Activated T-helper 2 cell treated with anti-CD3 and anti-CD28 coated beads, Interferon-gamma antibody, Interleukin-2, Interleukin-4, amounts not matched to agents 10 μg/mL and 5 μg/mL and 100 μg/mL, durations not matched to agents 14 hours and 24 hours and 36 hours (primary cell): ENCODE measurements at regions not wholly inside any gene's neighbourhood (a gene's known extent, or its start where the extent isn't known, plus 50 kb on each side); places are given as distances from the start of the nearest gene placed in this dataset.

Experiments used
- DNase-seq: peaks from one replicate; pipeline ENCODE4 v3.0.0; 2021; ENCODE audit warnings: low spot score
- H3K27ac Mint-ChIP-seq: one replicate; pipeline ENCODE4 v1.8.0; 2021; ENCODE audit warnings: mixed read lengths
- H3K27me3 Mint-ChIP-seq: one replicate; pipeline ENCODE4 v1.8.0; 2021; ENCODE audit warnings: low read depth, mixed read lengths
- H3K36me3 Mint-ChIP-seq: one replicate; pipeline ENCODE4 v1.8.0; 2021; ENCODE audit warnings: low read depth, mixed read lengths
- H3K4me1 Mint-ChIP-seq: one replicate; pipeline ENCODE4 v1.8.0; 2021; ENCODE audit warnings: low read depth, mixed read lengths
- H3K4me3 Mint-ChIP-seq: one replicate; pipeline ENCODE4 v1.8.0; 2021; ENCODE audit warnings: low read depth, mild to moderate bottlenecking, moderate library complexity, mixed read lengths
- H3K9me3 Mint-ChIP-seq: one replicate; pipeline ENCODE4 v1.8.0; 2021; ENCODE audit warnings: mixed read lengths
- intact Hi-C: fragments of 100-400 bp; cut with micrococcal nuclease; formaldehyde crosslinking; loops from one replicate; pipeline ENCODE4 v1.15.1; 2023

DNA sequence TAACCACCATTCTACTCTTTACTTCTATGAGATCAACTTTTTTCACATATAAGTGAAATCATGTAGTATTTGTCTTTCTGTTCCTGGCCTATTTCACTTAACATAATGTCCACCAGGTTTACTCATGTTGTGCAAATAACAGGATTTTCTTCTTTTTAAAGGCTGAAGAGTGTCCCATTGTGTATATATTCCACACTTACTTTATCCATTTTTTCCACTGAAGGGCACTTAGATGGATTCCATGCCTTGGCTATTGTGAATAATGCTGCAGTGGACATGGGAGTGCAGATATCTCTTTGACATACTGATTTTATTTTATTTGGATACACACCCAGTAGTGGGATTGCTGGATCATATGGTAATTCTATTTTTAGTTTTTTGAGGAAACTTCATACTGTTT is 181.1 kb upstream of the HMGA2 start:
- no peak overlapping the region for H3K27ac Mint-ChIP-seq
- H3K4me1 Mint-ChIP-seq: no peaks in the 10 kb centered on the region
- H3K9me3 Mint-ChIP-seq: no peaks in the 10 kb centered on the region
- H3K36me3 Mint-ChIP-seq: no peaks in the 10 kb centered on the region
- no peak overlapping the region for H3K4me3 Mint-ChIP-seq
- no peak for DNase-seq
- H3K27me3 Mint-ChIP-seq: peaks cover 3% of the 10 kb centered on the region
- intact Hi-C loops: no loop called here

DNA sequence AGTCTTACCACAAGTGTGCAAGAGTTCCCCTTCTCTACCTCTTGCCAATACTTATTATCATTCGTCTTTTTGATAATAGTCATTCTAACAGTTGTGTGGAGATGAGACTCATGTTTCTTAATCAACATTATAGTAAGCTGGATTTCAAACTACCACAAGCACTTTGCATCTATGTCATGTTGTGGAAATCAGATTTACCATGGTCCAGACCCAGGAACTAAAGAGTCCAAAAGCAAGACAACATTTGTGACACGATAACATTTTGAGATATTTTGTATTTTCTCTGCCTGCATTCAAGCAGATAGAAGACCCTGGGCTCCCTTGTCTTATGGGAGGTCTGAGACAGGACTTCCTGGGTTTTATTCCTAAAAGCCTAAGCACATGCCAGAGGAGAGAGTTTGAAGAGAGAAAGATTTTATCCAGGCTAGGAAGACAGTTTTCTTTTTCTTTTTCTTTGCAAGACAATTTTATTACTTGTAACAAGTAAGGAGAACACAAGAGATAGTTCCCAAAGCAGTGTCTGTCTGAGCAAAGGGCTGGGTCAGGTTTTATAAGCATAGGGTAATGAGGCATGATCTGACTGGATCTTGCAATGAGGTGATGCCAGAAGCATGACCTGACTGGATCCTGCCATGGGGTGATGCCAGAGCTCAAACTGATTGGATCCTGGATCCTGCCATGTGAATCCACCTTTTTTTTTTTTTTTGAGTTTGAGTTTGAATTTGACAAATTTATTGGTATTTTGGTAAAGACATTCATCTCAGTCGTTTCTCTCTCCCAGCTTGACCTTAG is 180.5 kb upstream of the HMGA2 start:
- intact Hi-C loops: no loop called here
- no peaks in the 10 kb centered on the region for H3K4me1 Mint-ChIP-seq
- no peaks in the 10 kb centered on the region for H3K36me3 Mint-ChIP-seq
- no peak overlapping the region for H3K4me3 Mint-ChIP-seq
- H3K9me3 Mint-ChIP-seq: no peaks in the 10 kb centered on the region
- DNase-seq: no peak
- H3K27ac Mint-ChIP-seq: no peak overlapping the region
- peaks cover 3% of the 10 kb centered on the region for H3K27me3 Mint-ChIP-seq

DNA sequence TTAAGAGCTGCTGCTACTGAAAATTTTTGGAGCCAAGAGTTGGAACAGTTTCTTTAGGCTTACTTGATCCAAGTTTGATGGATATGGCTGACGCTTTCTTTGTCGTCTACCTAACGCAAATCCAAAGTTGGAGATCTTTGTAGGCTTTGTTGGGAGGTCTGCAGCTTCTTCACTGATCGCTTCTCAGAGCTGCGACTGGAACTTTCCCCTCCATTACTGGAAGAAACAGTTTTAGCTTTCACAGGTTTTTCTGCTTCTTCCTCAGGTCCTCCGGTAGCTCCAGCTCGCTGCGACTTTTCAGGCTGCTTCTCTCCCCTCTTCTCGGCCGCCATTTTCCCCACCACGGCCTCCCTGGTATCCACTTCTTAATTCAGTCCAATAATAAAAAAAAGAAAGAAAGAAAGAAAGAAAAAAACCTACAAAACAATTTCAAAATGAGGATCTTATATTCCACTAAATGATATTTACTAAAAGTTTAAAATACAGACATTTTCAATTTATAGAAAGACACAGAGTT is 178.1 kb upstream of the HMGA2 start:
- DNase-seq: no peak
- H3K4me1 Mint-ChIP-seq: no peaks in the 10 kb centered on the region
- H3K9me3 Mint-ChIP-seq: no peaks in the 10 kb centered on the region
- H3K27me3 Mint-ChIP-seq: peaks cover 4% of the 10 kb centered on the region
- H3K36me3 Mint-ChIP-seq: no peaks in the 10 kb centered on the region
- H3K4me3 Mint-ChIP-seq: no peak overlapping the region
- H3K27ac Mint-ChIP-seq: no peak overlapping the region
- intact Hi-C loops: no loop called here

DNA sequence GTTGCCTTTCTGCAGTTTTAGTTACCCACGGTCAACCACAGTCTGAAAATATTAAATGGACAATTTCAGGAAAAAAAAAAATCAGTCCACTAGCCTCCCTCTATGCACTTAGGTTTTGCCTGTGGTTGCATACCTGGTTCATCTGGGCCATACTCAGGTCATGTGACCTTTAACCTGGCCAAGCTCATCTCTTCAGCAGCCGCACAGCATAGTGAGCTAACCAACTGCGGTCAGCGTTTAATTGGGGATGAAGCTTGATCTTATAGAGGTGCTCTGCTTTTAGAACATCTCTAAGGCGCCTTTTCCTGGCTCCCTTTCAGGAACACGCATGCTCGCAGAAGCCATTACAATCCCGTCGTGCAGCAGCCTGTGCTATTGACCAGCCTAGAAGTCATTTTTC is 177.2 kb upstream of the HMGA2 start:
- no peaks in the 10 kb centered on the region for H3K4me1 Mint-ChIP-seq
- no peak for DNase-seq
- peaks cover 4% of the 10 kb centered on the region for H3K27me3 Mint-ChIP-seq
- H3K27ac Mint-ChIP-seq: no peak overlapping the region
- no peaks in the 10 kb centered on the region for H3K36me3 Mint-ChIP-seq
- H3K4me3 Mint-ChIP-seq: no peak overlapping the region
- H3K9me3 Mint-ChIP-seq: no peaks in the 10 kb centered on the region
- intact Hi-C loops: no loop called here

DNA sequence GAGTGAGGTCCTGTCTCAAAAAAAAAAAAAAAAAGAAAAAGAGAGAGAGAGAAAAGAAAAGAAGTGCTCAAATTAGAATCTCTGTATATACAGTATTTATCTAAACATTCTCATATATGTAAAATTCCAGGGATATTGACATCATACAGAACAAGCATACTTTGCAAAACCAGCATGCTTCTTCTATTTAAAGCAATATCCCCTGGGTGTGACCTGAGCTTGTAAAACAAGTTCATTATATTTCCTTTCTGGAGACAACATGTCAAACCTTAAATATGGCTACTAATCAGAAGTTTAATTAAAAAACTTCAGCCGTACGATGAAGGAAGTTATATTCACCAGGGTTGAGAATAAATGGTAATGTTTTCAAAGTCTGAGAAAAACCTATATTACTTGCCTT is 175.8 kb upstream of the HMGA2 start:
- peaks cover 8% of the 10 kb centered on the region for H3K27me3 Mint-ChIP-seq
- no peak for DNase-seq
- H3K9me3 Mint-ChIP-seq: no peaks in the 10 kb centered on the region

DNA sequence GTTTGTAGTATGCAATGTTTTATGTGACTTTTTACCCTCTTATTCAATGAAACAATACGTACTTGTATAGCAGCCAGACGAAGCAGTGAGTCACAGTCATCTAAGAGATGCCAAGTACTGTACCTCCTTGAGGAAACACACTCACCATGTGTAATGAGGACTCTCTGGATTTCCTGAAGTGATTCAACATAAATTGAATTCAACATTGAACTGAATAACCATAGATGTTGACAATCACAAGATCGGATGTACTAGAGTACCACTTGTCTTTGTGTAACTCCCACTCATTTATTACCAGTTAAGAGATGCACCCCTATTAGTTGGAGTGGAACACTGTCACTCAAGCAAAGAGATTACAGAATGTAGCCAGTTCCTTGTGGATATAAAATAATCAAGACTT is 175.2 kb upstream of the HMGA2 start:
- Mint-ChIP-seq H3K27ac (no peak overlapping the region), H3K4me1 (no peaks in the 10 kb centered on the region), H3K27me3 (peaks cover 10% of the 10 kb centered on the region), H3K9me3 (no peaks in the 10 kb centered on the region), H3K4me3 (no peak overlapping the region), H3K36me3 (no peaks in the 10 kb centered on the region)
- intact Hi-C loops: no loop called here
- DNase-seq: no peak

More for the DNA sequence above, 175.8 kb upstream of the HMGA2 start:
- Mint-ChIP-seq H3K27ac (no peak overlapping the region), H3K4me1 (no peaks in the 10 kb centered on the region), H3K36me3 (no peaks in the 10 kb centered on the region), H3K4me3 (no peak overlapping the region)
- intact Hi-C loops: no loop called here

DNA sequence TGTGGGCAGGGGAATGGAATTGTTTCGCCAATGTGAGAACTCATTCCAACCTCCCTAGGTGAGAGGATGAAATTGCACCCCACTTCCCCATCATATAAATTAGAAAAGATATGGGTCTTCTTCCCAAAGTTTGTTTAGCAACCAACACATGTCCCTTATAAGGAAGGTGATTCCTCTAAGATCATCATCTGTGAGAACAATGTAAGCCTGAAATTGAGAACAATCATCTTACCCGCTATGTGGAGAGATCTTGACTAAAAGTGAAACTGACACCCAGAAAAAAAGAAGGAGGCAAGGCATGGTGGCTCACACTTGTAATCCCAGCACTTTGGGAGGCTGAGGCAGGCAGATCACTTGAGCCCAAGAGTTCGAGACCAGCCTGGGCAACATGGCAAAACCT is 173.2 kb upstream of the HMGA2 start:
- peaks cover 3% of the 10 kb centered on the region for H3K4me1 Mint-ChIP-seq

DNA sequence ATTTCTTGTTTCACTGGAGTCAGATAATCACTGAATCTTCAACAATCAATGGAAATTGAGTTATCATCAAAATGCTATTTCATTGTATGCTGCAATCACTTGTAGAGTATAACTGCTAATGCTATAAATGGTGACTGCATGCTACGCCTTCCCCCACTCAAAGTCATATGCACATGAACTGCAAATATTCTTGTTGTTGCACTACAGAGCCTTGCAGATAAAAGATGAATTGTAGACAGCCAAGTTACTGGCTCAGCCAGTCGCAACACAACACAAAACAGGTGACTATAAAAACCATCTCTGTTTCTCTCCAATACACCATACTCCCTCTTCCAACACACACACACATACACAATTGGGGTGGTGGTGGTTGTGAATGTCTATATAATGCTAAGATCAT is 171.0 kb upstream of the HMGA2 start:
- intact Hi-C loops: no loop called here
- Mint-ChIP-seq H3K9me3 (no peaks in the 10 kb centered on the region), H3K4me3 (no peak overlapping the region), H3K36me3 (no peaks in the 10 kb centered on the region), H3K27me3 (peaks cover 11% of the 10 kb centered on the region), H3K4me1 (peaks cover 15% of the 10 kb centered on the region), H3K27ac (no peak overlapping the region)
- DNase-seq: no peak

More for the DNA sequence above, 173.2 kb upstream of the HMGA2 start:
- H3K36me3 Mint-ChIP-seq: no peaks in the 10 kb centered on the region
- no peak overlapping the region for H3K4me3 Mint-ChIP-seq
- intact Hi-C loops: no loop called here
- no peak overlapping the region for H3K27ac Mint-ChIP-seq
- no peaks in the 10 kb centered on the region for H3K9me3 Mint-ChIP-seq
- no peak for DNase-seq
- peaks cover 8% of the 10 kb centered on the region for H3K27me3 Mint-ChIP-seq

DNA sequence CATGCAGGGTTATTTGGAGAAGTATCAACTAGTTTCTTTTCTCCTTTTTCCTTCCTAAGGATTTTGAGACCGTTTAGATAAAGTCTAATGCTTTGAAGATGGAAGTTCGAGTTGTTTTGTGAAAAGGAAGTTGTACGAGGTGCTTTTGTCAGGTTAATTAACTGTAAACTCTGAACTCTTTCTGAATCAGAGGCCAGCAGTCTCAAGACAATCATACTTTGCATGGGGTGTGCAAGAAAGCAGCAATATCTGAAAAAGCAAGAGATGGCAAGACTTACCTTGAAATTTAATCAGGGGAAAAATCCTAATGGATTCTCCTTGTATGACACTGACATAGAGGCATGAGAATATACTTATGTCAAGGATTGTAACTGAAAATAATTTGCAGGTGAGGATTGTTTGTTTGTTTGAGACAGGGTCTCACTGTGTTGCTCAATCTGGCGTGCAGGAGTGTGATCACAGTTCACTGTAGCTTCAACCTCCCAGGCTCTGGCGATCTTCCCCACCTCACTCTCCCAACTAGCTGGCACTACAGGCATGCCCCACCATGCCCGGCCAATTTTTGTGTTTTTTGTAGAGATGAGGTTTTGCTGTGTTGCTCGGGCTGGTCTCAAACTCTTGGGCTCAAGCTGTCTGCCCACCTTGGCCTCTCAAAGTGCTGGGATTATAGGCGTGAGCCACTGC is 170.2 kb upstream of the HMGA2 start:
- Mint-ChIP-seq H3K4me1 (peaks cover 15% of the 10 kb centered on the region), H3K27me3 (peaks cover 16% of the 10 kb centered on the region), H3K9me3 (no peaks in the 10 kb centered on the region), H3K4me3 (no peak overlapping the region), H3K27ac (no peak overlapping the region), H3K36me3 (no peaks in the 10 kb centered on the region)
- intact Hi-C loops: no loop called here
- no peak for DNase-seq

DNA sequence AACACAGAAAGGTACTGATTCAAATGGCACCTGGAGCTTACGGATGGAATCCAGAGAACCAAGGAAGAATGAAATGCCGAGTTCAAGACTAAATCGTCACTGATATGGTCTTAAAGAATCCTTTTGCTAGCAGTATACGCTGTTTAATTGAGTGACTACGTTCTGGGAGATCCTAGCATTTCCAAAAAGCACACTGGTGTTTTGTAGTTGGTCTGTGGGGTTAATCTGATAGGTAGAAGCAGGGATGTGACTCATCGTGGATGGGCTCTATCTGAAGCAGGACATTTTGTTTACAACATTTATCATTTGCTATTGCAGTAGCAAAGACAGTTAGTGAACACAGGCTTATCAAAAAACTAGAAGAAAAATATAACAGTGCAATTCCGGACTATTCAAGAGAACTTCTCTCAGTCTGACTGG is 169.2 kb upstream of the HMGA2 start:
- Mint-ChIP-seq H3K27ac (no peak overlapping the region), H3K9me3 (no peaks in the 10 kb centered on the region), H3K27me3 (peaks cover 22% of the 10 kb centered on the region), H3K4me1 (peaks cover 15% of the 10 kb centered on the region), H3K36me3 (no peaks in the 10 kb centered on the region), H3K4me3 (no peak overlapping the region)
- intact Hi-C loops: loop anchor here (5.0 kb wide), 2 partner anchors 87 to 778 kb away; no protein-coding TSS in a partner anchor
- DNase-seq: no peak

DNA sequence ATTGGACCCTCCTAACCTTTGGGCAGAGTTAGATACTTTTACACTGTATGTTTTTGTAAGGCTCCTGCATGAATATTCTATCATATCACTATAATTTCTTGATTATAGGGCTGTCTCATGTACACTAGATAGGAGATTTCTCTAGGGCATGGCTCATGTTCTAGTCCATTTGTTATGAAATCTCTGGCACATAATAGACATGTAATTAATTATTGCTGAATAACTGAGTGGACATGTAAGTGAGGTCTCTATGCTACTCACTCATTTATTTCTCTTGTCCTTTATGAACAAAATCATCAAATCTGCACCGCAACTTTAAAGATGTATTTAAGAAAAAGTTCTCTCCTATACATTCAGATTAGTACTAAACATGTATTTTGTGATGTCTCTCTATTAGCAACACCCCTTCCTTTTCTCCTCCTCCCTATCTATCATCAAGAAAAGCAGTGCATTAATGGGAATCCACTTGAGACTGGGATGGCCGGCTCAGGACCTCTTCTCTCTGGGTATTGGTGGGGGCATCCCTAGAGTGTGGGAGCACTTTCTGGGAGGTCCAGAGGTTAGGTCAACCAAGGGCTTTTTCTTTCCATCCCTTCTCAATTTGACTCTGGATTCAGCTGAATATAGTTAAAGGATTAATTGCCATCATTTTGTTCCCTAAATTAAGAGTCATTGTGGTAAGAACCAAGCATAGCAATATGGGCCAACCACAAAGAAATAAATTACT is 168.0 kb upstream of the HMGA2 start:
- Mint-ChIP-seq H3K27ac (peak overlapping the region; percentile 43), H3K27me3 (peaks cover 23% of the 10 kb centered on the region), H3K4me1 (peaks cover 15% of the 10 kb centered on the region), H3K4me3 (no peak overlapping the region), H3K36me3 (no peaks in the 10 kb centered on the region), H3K9me3 (no peaks in the 10 kb centered on the region)
- intact Hi-C loops: loop anchor here (5.0 kb wide), 2 partner anchors 86 to 779 kb away; no protein-coding TSS in a partner anchor
- no peak for DNase-seq

DNA sequence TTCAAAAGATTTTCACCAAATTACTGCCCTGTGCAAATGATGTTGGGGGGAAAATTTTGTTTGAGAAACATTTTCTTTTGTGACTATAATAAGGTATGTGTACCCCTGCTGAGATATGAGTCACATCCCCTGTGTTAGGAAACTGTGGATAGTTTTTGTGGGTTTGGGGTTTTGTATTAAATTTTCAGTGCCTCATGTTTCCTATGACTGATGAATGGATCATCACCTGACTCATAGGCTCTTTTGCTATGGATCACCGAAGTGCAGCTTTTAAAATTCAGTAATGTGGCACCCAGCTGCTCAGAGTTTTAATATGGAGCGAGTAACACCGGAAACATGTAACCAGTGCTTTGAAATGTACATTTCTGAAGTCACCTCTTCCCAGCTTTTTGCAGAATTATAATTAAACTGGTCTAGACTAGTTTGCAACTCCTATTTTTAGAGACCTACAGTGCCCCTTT is 167.4 kb upstream of the HMGA2 start:
- Mint-ChIP-seq H3K4me3 (no peak overlapping the region), H3K9me3 (no peaks in the 10 kb centered on the region), H3K36me3 (no peaks in the 10 kb centered on the region), H3K27me3 (peaks cover 23% of the 10 kb centered on the region), H3K4me1 (peaks cover 15% of the 10 kb centered on the region), H3K27ac (peak overlapping the region; percentile 43)
- intact Hi-C loops: loop anchor here (1.0 to 5.0 kb wide), 4 partner anchors 10 to 780 kb away; no protein-coding TSS in a partner anchor
- no peak for DNase-seq
